WTC11 (cell line): ENCODE measurements at regions not wholly inside any gene's neighbourhood (a gene's known extent, or its start where the extent isn't known, plus 50 kb on each side); places are given as distances from the start of the nearest gene placed in this dataset.

Experiments used
- ATF3 ChIP-seq: sonication (generic); formaldehyde crosslinking; conservative IDR thresholded peaks from 2 replicates; pipeline ENCODE4 v1.8.1; 2022; ENCODE audit warnings: mild to moderate bottlenecking, missing genetic modification reagents
- CREM ChIP-seq: sonication (generic); formaldehyde crosslinking; IDR thresholded peaks from 2 replicates; pipeline ENCODE4 v1.8.1; 2022; ENCODE audit warnings: mild to moderate bottlenecking, missing genetic modification reagents, moderate library complexity
- CTCF ChIP-seq: fragments of 200-600 bp; IDR thresholded peaks from 2 replicates; pipeline ENCODE4 v1.8.0; 2022; ENCODE audit warnings: antibody characterized with exemption

GRCh38 chr5:87717761-87718160 is 305.0 kb upstream of the CCNH start:
- TF ChIP-seq CTCF (no peak), CREM (CRISPR knock-in tag) (no peak), ATF3 (CRISPR knock-in tag) (no peak)
